SW480 (cell line): ENCODE measurements at regions not wholly inside any gene's neighbourhood (a gene's known extent, or its start where the extent isn't known, plus 50 kb on each side); places are given as distances from the start of the nearest gene placed in this dataset.
"Not testable (repeated sequence)": the region's sequence is repeated elsewhere in the genome, so short reads cannot be mapped to it uniquely, and the experiment has no call there.

ENCODE experiments used
- DNase-seq: peaks from one replicate; pipeline ENCODE4 v3.0.0-alpha.2; 2016; ENCODE audit warnings: low spot score

GRCh38 chr7:149334930-149335329 is 72.9 kb downstream of the ZNF783 start:
- DNase-seq, result no peak

GRCh38 chr7:149348758-149349369 is 86.9 kb downstream of the ZNF783 start:
- DNase-seq, result no peak

- no peak for DNase-seq
Observed at GRCh38 chr7:149353739-149354504, 91.9 kb downstream of the ZNF783 start.

DNA sequence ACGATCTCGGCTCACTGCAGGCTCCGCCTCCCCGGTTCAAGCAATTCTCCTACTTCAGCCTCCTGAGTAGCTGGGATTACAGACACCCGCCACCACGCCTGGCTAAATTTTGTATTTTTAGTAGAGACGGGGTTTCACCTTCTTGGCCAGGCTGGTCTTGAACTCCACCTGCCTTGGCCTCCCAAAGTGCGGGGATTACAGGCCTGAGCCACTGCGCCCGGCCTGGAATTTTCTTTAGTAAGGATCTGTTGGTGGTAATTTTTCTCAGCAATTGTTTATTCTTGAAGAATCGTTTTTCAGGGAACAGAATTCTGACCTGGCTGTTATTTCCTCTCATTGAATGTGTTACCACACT is 93.0 kb downstream of the ZNF783 start:
- not testable (repeated sequence) for DNase-seq

DNA sequence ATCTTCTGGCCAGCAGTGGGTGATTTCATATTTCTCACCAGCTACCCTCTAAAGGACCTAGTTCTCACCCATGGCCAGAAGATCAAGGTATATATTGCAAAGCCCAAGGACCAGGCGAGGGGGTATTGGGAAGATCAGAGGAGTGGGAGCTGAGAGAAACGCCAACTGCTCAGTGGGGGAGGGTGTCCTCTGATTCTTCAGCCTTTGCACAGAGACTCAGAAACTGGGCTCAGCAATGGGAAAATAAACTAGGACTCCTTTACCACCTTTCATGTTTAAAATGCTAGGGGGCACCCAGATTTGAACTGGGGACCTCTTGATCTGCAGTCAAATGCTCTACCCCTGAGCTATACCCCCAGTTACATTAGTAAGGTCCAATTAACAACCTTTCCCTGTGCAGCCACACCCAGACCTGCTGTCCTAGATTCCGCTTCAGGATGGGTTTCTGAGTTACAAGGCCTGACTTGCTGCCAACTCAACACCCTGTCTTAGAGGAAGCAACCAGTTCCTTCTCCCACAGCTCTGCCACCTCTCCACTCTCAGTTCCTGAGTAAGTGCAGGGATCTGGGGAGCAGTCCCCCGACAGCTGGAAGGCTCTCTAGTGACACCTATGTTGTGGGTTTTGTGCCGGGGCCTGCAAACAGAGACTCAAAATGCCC is 93.5 kb downstream of the ZNF783 start:
- DNase-seq, result peak; percentile 44

DNA sequence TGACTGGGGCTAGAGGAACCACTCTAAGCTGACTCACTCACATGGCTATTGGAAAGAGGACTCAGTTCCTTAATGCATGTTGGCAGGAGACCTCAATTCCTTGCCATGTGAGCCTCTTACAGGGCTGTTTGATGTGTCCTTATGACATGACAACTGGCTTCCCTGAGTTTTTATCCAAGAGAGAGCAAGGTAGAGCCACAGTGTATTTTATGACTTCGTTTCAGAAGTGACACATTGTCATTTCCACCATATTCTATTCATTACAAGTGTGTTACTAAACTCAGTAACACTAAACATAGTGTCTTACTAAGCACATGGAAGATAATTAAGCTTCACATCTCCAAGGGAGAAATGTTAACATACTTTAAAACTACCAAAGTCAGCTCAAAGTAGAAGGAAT is 98.2 kb downstream of the ZNF777 start:
- DNase-seq, result no peak

DNA sequence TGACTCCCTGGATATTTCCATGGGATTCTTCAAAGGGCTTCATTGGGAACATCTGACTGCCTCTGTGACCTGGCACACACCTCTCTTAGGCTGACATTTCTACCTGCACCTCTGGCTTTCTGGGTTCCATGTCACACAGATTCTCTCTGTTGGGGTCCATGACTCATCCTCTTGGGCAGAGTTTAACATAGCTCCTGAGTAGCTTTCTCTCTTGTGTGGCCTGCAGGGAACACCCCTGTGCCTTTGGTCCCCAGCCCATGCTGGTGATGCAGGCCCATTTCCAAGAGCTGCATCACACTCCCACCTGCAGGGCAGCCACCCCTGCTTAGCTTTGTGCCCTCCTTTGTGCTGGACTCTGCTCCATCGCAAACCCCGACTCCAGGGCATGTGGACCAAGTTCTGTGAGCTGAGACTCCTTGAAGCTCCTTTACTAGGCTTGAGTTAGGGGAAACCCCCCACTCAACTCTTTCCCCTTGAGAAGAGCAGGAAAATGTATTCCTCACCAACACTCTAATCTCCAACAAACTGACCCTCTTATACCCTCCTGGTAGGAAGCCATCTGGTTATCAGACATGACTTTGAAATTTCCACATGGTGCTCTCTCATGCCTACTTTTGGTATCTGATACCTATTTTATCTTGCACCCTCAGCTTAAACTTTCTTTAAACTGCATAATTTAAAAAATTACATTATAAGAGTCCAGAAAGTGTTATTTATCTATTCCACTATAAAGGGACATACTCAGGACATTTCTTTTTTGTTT is 93.3 kb downstream of the ZNF777 start:
- DNase-seq, result no peak

- no peak for DNase-seq
Observed at GRCh38 chr7:149369497-149369896, 91.4 kb downstream of the ZNF777 start.

- no peak for DNase-seq
Observed at GRCh38 chr7:149370790-149371189, 90.1 kb downstream of the ZNF777 start.

GRCh38 chr7:149373089-149373488 is 87.8 kb downstream of the ZNF777 start:
- DNase-seq, result no peak

GRCh38 chr7:149375234-149376008 is 85.4 kb downstream of the ZNF777 start:
- no peak for DNase-seq

GRCh38 chr7:149377386-149377785 is 83.5 kb downstream of the ZNF777 start:
- no peak for DNase-seq

GRCh38 chr7:149379625-149380024 is 81.2 kb downstream of the ZNF777 start:
- no peak for DNase-seq

DNA sequence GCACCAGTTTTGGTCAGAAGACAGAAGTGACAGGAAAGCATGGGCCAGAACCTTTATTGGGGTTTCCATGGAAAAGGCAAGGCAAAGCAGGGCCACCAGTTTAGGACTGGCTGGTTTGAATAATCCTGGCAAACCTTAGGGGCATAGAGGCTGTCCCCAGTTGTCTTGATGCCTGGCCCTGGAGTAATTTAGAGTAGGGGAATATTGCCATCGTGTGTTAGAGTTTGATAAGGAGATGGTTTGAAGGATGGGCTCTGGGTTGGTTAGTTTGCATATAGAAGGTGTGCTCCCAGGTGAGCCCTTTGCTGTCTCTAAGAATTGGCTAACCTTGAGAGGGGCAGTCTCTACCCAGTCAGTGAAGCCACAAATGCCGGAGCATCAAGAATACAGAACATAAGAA is 79.6 kb downstream of the ZNF777 start:
- peak; percentile 16 for DNase-seq
